Psoas muscle (tissue), 7 donors: ENCODE measurements at regions not wholly inside any gene's neighbourhood (a gene's known extent, or its start where the extent isn't known, plus 50 kb on each side); places are given as distances from the start of the nearest gene placed in this dataset.

ENCODE experiments used
- ATAC-seq, 4 donors: fragments of 200-7000 bp; cut with Tn5 transposase; one replicate each; pipeline ENCODE4 v1.9.1; 2020; ENCODE audit warnings: moderate library complexity in 3 of 4, mild to moderate bottlenecking in 2 of 4
- DNase-seq, 2 donors: peaks; one replicate each; pipeline ENCODE4 v3.0.0-alpha.2; 2020
- H3K27ac ChIP-seq: fragments of 200-600 bp; one replicate; pipeline ENCODE4 v1.8.0; 2022
- H3K27me3 ChIP-seq, 3 donors: fragments of 200-600 bp in 1 of 3; one replicate each; pipeline versions ENCODE4 v1.6.1 to v1.8.0; 2013 to 2022; ENCODE audit warnings: low read length in 2 of 3, mild to moderate bottlenecking in 2 of 3, moderate library complexity in 1 of 3; ENCODE audit not compliant: insufficient read depth in 3 of 3
- H3K36me3 ChIP-seq, 2 donors: fragments of 200-600 bp in 1 of 2; one replicate each; pipeline versions ENCODE4 v1.6.1 to v1.8.0; 2013 to 2022; ENCODE audit warnings: low read depth in 1 of 2, mild to moderate bottlenecking in 1 of 2, moderate library complexity in 1 of 2; ENCODE audit not compliant: insufficient read depth in 1 of 2
- H3K4me1 ChIP-seq: fragments of 200-600 bp; one replicate; pipeline ENCODE4 v1.8.0; 2022
- H3K4me3 ChIP-seq: fragments of 200-600 bp; one replicate; pipeline ENCODE4 v1.8.0; 2022; ENCODE audit warnings: mild to moderate bottlenecking
- H3K9me3 ChIP-seq: fragments of 200-600 bp; one replicate; pipeline ENCODE4 v1.8.0; 2022
- CTCF ChIP-seq: fragments of 200-600 bp; IDR thresholded peaks from one replicate; pipeline ENCODE4 v1.8.0; 2022; ENCODE audit warnings: antibody characterized with exemption
- WGBS, 3 donors: extraction: QIAGEN DNeasy Blood & Tissue Kit; methylation state at CpG; one replicate each; pipeline versions ENCODE4 v1.1.6 to v1.1.7; 2013; 5-methylcytosine and 5-hydroxymethylcytosine counted together
- intact Hi-C, 2 donors: fragments of 100-400 bp; cut with DNase I; formaldehyde crosslinking; loops; one replicate each; pipeline versions ENCODE4 v1.11.0 to v1.14.2; 2022
- donor health status: healthy with polysubstance abuse.
- donor health status: DM: no; HTN: no; CAD: no; lungs with moderate emphysema.
- donor health status: Bipolar disorder and iron deficiency.
- donor health status: healthy.
- donor health status: DM: yes; HTN: yes; CAD: no.
- donor health status: DM: no; HTN: no; CAD: no.
- donor health status: DM: yes; HTN: yes; CAD: no.

- Histone ChIP-seq H3K36me3 (no peaks in the 10 kb centered on the region), H3K4me1 (no peaks in the 10 kb centered on the region), H3K4me3 (no peak overlapping the region), H3K9me3 (no peaks in the 10 kb centered on the region), H3K27me3 (peaks cover 0 to 2% (median 0%) of the 10 kb centered on the region in 3 donors), H3K27ac (no peak overlapping the region)
- no peak for DNase-seq
- no peak for ATAC-seq
- WGBS, 3 donors: 92 to 94% (median 94%) methylated on average over 5 of the region's 5 CpGs
- intact Hi-C loops: no loop called here
- TF ChIP-seq CTCF: no peak
These were observed 223.1 kb upstream of the KIRREL3 start for GRCh38 chr11:127223633-127224032.

- Histone ChIP-seq H3K27me3 (peaks cover 0 to 2% (median 0%) of the 10 kb centered on the region in 3 donors), H3K4me1 (no peaks in the 10 kb centered on the region), H3K9me3 (no peaks in the 10 kb centered on the region), H3K4me3 (no peak overlapping the region), H3K27ac (no peak overlapping the region), H3K36me3 (no peaks in the 10 kb centered on the region)
- DNase-seq (no peak), ATAC-seq (no peak)
- TF ChIP-seq CTCF: no peak
- WGBS, 3 donors: 51 to 72% (median 67%) methylated on average over 1 of the region's 1 CpG
- intact Hi-C loops: no loop called here
These were observed 222.5 kb upstream of the KIRREL3 start for GRCh38 chr11:127223026-127223425.

GRCh38 chr11:127219704-127220103 lies 219.1 kb upstream of the KIRREL3 start:
- 90 to 96% (median 93%) methylated on average over 2 of the region's 2 CpGs for WGBS, 3 donors
- TF ChIP-seq CTCF: no peak
- Histone ChIP-seq H3K9me3 (no peaks in the 10 kb centered on the region), H3K4me3 (no peak overlapping the region), H3K27ac (no peak overlapping the region), H3K36me3 (no peaks in the 10 kb centered on the region), H3K4me1 (no peaks in the 10 kb centered on the region), H3K27me3 (peaks cover 0 to 2% (median 0%) of the 10 kb centered on the region in 3 donors)
- ATAC-seq: no peak
- no peak for DNase-seq
- intact Hi-C loops: no loop called here

- WGBS, 3 donors: 50 to 60% (median 52%) methylated on average over 3 of the region's 3 CpGs
- no peak for ATAC-seq
- no peaks in the 10 kb centered on the region for H3K4me1 ChIP-seq
These were observed 217.7 kb upstream of the KIRREL3 start for GRCh38 chr11:127218275-127218608.

More at GRCh38 chr11:127218275-127218608, 217.7 kb upstream of the KIRREL3 start:
- DNase-seq: no peak
- Histone ChIP-seq H3K9me3 (no peaks in the 10 kb centered on the region), H3K36me3 (no peaks in the 10 kb centered on the region), H3K4me3 (no peak overlapping the region), H3K27ac (no peak overlapping the region), H3K27me3 (peaks cover 0 to 2% (median 0%) of the 10 kb centered on the region in 3 donors)
- intact Hi-C loops: no loop called here
- no peak for TF ChIP-seq CTCF
